ENCODE measurements at regions not wholly inside any gene's neighbourhood (a gene's known extent, or its start where the extent isn't known, plus 50 kb on each side); places are given as distances from the start of the nearest gene placed in this dataset.

GRCh38 chr10:84844461-84844860 lies 516.1 kb downstream of the CCSER2 start:
- no peak for DNase-seq (ENCODE audit: low spot score)
- TF ChIP-seq CTCF (IDR thresholded peaks at IDR 0.05; ENCODE audit: extremely low read depth, missing control alignments), result no peak

GRCh38 chr10:84845628-84846261 lies 517.4 kb downstream of the CCSER2 start:
- no peak for TF ChIP-seq CTCF (IDR thresholded peaks at IDR 0.05; ENCODE audit: extremely low read depth, missing control alignments)

GRCh38 chr10:84846658-84847316 lies 518.4 kb downstream of the CCSER2 start:
- TF ChIP-seq CTCF (IDR thresholded peaks at IDR 0.05; ENCODE audit: extremely low read depth, missing control alignments), result no peak
- DNase-seq (ENCODE audit: low spot score), result no peak

More at GRCh38 chr10:84845628-84846261, 517.4 kb downstream of the CCSER2 start:
- DNase-seq (ENCODE audit: low spot score), result no peak

GRCh38 chr10:84848967-84849366 lies 520.6 kb downstream of the CCSER2 start:
- no peak for TF ChIP-seq CTCF (IDR thresholded peaks at IDR 0.05; ENCODE audit: extremely low read depth, missing control alignments)
- DNase-seq (ENCODE audit: low spot score), result no peak

GRCh38 chr10:84850826-84851225 lies 522.4 kb downstream of the CCSER2 start:
- no peak for TF ChIP-seq CTCF (IDR thresholded peaks at IDR 0.05; ENCODE audit: extremely low read depth, missing control alignments)
- DNase-seq (ENCODE audit: low spot score), result no peak

- DNase-seq (ENCODE audit: low spot score), result no peak
- TF ChIP-seq CTCF (IDR thresholded peaks at IDR 0.05; ENCODE audit: extremely low read depth, missing control alignments), result no peak
These were observed 526.0 kb downstream of the CCSER2 start for GRCh38 chr10:84854439-84854838.

GRCh38 chr10:84860855-84861254 lies 532.5 kb downstream of the CCSER2 start:
- no peak for DNase-seq (ENCODE audit: low spot score)
- no peak for TF ChIP-seq CTCF (IDR thresholded peaks at IDR 0.05; ENCODE audit: extremely low read depth, missing control alignments)

Data from GM20000 (cell line).